Right ventricle myocardium inferior (tissue), 1 donor: ENCODE measurements at regions not wholly inside any gene's neighbourhood (a gene's known extent, or its start where the extent isn't known, plus 50 kb on each side); places are given as distances from the start of the nearest gene placed in this dataset.
"Not testable (repeated sequence)": the region's sequence is repeated elsewhere in the genome, so short reads cannot be mapped to it uniquely, and the experiment has no call there.

ENCODE experiments used
- ATAC-seq: fragments of 200-7000 bp; cut with Tn5 transposase; one replicate; pipeline ENCODE4 v1.9.1; 2020; ENCODE audit warnings: mild to moderate bottlenecking, moderate library complexity
- DNase-seq: peaks from one replicate; pipeline ENCODE4 v3.0.0; 2021; ENCODE audit errors: missing footprints
- intact Hi-C: fragments of 100-400 bp; cut with DNase I; formaldehyde crosslinking; loops from one replicate; pipeline ENCODE4 v1.11.0; 2022
- donor health status: DM: no; HTN: yes; CAD: no; lungs with severe emphysema.

GRCh38 chr1:58233729-58234128 is 312.8 kb downstream of the OMA1 start:
- no peak for ATAC-seq
- intact Hi-C loops = no loop called here

GRCh38 chr1:58231204-58231603 is 315.3 kb downstream of the OMA1 start:
- intact Hi-C loops = no loop called here
- DNase-seq (no peak), ATAC-seq (no peak)

More at GRCh38 chr1:58233729-58234128, 312.8 kb downstream of the OMA1 start:
- no peak for DNase-seq

DNA sequence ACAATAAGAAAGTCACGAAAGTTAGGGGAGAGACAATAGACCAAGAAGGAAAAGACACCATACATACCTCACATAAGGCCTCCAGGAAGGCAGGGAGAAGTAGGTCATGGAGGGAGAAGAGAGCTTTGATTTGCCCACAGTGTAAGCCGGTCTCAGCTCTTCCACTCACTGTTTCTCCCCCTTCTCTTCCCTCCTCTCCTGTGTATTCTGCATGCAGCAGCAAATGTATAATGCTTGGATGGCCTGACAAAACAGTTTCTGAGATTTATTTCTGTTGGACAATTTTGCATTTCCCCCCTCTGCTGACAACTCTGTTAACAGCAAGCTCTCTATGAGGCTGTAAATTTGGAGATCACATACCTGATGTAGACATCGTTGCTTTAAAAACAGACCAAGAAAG is 318.9 kb downstream of the OMA1 start:
- DNase-seq = no peak
- no peak for ATAC-seq
- intact Hi-C loops = no loop called here

- intact Hi-C loops = no loop called here
- DNase-seq (no peak), ATAC-seq (no peak)
These were observed 323.0 kb downstream of the OMA1 start for GRCh38 chr1:58223522-58223921.

DNA sequence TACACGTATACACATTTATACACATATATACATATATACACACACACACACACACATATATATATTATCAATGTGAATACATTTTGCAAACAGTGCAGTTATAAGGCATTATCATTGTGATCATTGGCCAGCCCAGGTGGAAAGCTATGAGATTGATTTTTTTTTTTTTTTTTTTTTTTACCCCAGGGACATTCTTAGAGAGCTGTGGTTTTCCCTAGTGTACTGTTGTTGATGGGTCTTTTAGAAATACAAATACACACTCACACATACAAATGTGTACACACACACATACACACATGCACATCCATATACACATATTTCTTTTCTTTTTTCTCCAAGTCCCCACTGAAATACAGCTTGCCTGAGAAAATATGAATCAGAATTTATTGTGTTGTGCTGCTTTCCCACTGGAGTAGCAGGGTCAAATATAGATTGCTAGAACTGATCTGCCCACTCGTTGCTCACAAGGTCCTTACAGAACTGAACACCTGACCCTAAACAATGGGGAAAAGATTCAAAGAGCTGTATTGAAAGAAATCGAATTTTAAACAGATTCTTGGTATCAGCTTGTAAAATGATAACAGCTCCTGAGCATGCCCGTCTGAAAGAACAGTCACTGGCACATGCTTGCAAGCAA is 325.6 kb downstream of the OMA1 start:
- intact Hi-C loops = no loop called here
- ATAC-seq (no peak), DNase-seq (no peak)

GRCh38 chr1:58216169-58216568 is 330.4 kb downstream of the OMA1 start:
- ATAC-seq, intact Hi-C loops, DNase-seq: not testable (repeated sequence)

DNA sequence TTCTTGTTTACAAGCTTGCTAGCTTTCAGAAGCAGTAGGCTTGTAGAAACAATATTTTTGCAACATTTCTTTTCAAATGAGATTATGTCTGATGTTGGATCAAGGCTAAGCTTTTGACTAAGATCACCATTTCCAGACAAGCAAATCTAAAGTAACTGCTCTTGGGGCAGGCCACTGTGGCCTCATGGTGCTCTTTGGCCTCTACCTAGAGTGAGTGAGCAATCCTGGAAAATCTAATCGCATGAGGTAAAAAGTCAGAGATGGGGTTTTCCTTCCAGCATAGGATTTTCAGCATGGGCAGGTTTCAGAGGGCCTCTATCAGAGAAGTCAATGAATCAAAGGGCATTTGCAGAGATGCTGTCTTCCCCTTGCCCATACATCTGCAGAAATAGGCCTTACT is 331.9 kb downstream of the OMA1 start:
- no peak for DNase-seq
- ATAC-seq = no peak
- intact Hi-C loops = no loop called here

DNA sequence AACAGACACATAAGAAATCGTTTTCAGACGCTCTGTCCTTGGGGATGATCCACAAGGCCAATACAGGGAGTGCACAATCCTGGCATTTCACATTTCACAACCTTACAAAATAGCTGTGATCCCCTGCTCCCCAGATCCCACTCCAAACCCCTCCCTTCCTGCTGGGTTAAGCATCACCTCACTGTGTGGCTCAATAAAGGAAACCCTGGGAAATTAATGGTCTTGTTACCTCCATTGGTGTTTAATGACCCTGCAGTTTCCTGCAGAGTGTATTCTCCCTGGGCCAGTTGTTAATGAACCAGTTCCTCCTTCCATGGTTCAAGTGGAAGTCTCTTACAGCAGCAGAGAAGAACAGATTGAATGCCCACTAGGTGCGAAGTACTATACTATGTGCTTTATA is 334.7 kb downstream of the OMA1 start:
- ATAC-seq (no peak), DNase-seq (no peak)
- intact Hi-C loops = no loop called here

DNA sequence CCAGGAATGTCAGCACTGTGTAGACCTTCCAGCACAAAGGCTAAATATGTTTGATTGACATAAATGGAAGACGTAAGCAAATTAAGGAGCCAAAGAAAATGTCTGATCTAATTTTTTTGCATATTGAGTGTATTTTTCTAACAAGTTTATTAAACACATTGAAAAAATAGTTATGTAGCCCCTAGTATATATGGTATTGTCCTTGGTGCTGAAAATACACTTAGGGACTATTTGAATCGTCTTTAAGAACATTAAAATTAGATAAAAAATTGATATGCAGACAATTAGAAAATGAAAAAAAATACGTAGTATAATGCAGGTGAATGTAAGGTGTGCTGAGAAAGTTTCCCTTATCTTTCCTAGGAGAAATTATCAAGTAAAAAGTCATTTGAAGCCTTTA is 337.0 kb downstream of the OMA1 start:
- ATAC-seq = no peak
- intact Hi-C loops = no loop called here
- DNase-seq = no peak

- ATAC-seq (no peak), DNase-seq (no peak)
- intact Hi-C loops = no loop called here
These were observed 339.8 kb downstream of the OMA1 start for GRCh38 chr1:58206749-58207148.

DNA sequence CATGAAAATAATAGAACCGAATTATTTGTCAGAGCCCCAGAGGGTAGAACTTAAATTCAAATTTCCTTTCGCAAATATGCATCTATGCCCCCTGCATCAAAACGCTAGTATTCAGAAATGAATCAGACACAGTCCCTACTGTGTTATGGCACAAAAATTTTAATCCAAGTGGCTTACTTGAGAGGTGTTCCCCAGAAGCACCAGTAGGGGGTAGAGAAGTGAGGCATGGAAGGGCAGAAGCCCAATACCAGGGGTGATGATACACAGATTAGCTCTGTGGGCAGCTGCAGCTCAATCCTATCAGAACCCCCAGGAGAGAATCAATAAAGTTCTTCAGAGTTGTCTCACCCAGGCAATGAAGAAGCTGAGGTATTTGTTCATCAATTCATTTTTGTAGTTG is 342.2 kb downstream of the OMA1 start:
- intact Hi-C loops = no loop called here
- ATAC-seq (no peak), DNase-seq (no peak)

DNA sequence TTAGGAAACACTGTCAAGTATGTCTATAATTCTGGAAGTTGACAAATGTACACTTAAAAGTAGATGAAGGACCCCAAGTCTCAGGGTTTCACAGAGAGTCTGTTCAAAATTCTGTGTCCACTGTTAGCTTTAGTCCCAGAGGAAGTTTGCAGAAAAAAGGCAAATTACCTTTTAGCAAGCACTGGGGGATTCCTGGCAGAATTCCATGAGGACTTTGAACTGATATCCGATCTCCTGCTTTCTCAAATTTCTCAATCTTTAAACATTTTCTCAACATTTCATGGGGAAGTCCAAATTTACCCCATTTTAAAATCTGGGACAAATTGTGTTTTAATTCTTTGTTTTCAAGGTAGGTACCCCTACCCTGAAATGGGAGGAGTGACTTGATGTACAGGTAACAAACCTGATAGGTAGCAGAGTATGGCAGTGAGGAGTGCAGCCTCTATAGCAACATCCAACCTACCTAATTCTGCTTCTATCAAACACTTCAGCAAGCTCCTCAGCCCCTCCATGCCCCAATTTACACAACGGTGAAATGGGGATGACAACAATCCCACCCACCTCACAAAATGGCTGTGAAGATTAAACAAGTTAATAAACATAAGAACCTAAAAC is 344.9 kb downstream of the OMA1 start:
- intact Hi-C loops = no loop called here
- DNase-seq = no peak
- no peak for ATAC-seq

GRCh38 chr1:58200437-58200836 is 346.1 kb downstream of the OMA1 start:
- intact Hi-C loops = no loop called here
- ATAC-seq (no peak), DNase-seq (no peak)

GRCh38 chr1:58197811-58198210 is 348.7 kb downstream of the OMA1 start:
- no peak for ATAC-seq
- DNase-seq = no peak
- intact Hi-C loops = no loop called here

GRCh38 chr1:58190267-58190988 is 356.1 kb downstream of the OMA1 start:
- no peak for DNase-seq
- intact Hi-C loops = no loop called here
- ATAC-seq = peak; percentile 65

DNA sequence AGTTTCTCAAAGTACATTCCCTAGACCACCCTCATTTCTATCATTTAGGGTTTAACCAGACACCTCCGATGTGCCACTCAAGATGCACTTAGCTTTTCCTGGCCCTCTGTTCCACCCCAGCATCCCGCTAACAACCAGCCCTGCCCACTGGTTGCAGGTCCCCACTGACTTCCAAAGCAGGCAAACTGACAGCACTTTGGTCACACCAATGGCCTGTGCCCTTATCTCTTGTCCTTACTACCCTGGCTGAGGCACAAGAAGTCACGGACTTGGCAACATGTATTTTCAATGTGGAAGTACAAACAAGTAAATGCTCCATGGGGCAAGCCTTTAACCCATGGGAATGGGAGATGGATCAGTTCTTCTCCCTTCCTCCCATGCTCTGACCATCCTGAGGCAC is 357.1 kb downstream of the OMA1 start:
- ATAC-seq = peak; percentile 89
- intact Hi-C loops = no loop called here
- no peak for DNase-seq

DNA sequence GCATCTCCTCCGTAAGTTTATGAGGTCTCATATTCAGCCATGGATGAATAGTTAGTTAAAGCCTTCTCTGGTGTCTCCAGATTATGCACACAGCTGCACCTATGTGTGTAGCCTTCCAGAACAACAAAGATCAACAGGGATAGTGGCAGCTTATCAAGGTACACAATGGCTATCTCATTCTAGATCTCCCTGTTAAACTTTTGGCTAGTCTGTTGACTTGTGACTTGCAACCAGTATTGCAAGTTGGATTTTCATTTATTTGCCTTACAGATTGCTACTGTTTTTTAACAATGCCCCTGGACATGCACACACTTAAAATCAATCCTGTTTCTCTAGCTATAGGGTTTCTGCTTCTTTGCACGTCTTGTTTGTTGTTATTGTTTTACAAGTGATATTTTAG is 363.2 kb downstream of the OMA1 start:
- intact Hi-C loops = no loop called here
- DNase-seq = no peak
- ATAC-seq = no peak

- intact Hi-C loops = no loop called here
- no peak for DNase-seq
- ATAC-seq = no peak
These were observed 366.0 kb downstream of the OMA1 start for GRCh38 chr1:58180537-58180936.

GRCh38 chr1:58169160-58169559 is 377.4 kb downstream of the OMA1 start:
- intact Hi-C loops, ATAC-seq: not testable (repeated sequence)

GRCh38 chr1:58167131-58167530 is 379.4 kb downstream of the OMA1 start:
- ATAC-seq, intact Hi-C loops, DNase-seq: not testable (repeated sequence)

More at GRCh38 chr1:58169160-58169559, 377.4 kb downstream of the OMA1 start:
- DNase-seq = not testable (repeated sequence)
